ENCODE measurements at regions not wholly inside any gene's neighbourhood (a gene's known extent, or its start where the extent isn't known, plus 50 kb on each side); places are given as distances from the start of the nearest gene placed in this dataset.

- TF ChIP-seq, protein P1, sequence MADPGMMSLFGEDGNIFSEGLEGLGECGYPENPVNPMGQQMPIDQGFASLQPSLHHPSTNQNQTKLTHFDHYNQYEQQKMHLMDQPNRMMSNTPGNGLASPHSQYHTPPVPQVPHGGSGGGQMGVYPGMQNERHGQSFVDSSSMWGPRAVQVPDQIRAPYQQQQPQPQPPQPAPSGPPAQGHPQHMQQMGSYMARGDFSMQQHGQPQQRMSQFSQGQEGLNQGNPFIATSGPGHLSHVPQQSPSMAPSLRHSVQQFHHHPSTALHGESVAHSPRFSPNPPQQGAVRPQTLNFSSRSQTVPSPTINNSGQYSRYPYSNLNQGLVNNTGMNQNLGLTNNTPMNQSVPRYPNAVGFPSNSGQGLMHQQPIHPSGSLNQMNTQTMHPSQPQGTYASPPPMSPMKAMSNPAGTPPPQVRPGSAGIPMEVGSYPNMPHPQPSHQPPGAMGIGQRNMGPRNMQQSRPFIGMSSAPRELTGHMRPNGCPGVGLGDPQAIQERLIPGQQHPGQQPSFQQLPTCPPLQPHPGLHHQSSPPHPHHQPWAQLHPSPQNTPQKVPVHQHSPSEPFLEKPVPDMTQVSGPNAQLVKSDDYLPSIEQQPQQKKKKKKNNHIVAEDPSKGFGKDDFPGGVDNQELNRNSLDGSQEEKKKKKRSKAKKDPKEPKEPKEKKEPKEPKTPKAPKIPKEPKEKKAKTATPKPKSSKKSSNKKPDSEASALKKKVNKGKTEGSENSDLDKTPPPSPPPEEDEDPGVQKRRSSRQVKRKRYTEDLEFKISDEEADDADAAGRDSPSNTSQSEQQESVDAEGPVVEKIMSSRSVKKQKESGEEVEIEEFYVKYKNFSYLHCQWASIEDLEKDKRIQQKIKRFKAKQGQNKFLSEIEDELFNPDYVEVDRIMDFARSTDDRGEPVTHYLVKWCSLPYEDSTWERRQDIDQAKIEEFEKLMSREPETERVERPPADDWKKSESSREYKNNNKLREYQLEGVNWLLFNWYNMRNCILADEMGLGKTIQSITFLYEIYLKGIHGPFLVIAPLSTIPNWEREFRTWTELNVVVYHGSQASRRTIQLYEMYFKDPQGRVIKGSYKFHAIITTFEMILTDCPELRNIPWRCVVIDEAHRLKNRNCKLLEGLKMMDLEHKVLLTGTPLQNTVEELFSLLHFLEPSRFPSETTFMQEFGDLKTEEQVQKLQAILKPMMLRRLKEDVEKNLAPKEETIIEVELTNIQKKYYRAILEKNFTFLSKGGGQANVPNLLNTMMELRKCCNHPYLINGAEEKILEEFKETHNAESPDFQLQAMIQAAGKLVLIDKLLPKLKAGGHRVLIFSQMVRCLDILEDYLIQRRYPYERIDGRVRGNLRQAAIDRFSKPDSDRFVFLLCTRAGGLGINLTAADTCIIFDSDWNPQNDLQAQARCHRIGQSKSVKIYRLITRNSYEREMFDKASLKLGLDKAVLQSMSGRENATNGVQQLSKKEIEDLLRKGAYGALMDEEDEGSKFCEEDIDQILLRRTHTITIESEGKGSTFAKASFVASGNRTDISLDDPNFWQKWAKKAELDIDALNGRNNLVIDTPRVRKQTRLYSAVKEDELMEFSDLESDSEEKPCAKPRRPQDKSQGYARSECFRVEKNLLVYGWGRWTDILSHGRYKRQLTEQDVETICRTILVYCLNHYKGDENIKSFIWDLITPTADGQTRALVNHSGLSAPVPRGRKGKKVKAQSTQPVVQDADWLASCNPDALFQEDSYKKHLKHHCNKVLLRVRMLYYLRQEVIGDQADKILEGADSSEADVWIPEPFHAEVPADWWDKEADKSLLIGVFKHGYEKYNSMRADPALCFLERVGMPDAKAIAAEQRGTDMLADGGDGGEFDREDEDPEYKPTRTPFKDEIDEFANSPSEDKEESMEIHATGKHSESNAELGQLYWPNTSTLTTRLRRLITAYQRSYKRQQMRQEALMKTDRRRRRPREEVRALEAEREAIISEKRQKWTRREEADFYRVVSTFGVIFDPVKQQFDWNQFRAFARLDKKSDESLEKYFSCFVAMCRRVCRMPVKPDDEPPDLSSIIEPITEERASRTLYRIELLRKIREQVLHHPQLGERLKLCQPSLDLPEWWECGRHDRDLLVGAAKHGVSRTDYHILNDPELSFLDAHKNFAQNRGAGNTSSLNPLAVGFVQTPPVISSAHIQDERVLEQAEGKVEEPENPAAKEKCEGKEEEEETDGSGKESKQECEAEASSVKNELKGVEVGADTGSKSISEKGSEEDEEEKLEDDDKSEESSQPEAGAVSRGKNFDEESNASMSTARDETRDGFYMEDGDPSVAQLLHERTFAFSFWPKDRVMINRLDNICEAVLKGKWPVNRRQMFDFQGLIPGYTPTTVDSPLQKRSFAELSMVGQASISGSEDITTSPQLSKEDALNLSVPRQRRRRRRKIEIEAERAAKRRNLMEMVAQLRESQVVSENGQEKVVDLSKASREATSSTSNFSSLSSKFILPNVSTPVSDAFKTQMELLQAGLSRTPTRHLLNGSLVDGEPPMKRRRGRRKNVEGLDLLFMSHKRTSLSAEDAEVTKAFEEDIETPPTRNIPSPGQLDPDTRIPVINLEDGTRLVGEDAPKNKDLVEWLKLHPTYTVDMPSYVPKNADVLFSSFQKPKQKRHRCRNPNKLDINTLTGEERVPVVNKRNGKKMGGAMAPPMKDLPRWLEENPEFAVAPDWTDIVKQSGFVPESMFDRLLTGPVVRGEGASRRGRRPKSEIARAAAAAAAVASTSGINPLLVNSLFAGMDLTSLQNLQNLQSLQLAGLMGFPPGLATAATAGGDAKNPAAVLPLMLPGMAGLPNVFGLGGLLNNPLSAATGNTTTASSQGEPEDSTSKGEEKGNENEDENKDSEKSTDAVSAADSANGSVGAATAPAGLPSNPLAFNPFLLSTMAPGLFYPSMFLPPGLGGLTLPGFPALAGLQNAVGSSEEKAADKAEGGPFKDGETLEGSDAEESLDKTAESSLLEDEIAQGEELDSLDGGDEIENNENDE (IDR thresholded peaks at IDR 0.05; ENCODE audit: insufficient replicate concordance, low read length): no peak
These were observed 115.8 kb downstream of the ZIC5 start (continued) for GRCh38 chr13:99855526-99856420.

Data from H1 (cell line).